ENCODE measurements at regions not wholly inside any gene's neighbourhood (a gene's known extent, or its start where the extent isn't known, plus 50 kb on each side); places are given as distances from the start of the nearest gene placed in this dataset.

DNA sequence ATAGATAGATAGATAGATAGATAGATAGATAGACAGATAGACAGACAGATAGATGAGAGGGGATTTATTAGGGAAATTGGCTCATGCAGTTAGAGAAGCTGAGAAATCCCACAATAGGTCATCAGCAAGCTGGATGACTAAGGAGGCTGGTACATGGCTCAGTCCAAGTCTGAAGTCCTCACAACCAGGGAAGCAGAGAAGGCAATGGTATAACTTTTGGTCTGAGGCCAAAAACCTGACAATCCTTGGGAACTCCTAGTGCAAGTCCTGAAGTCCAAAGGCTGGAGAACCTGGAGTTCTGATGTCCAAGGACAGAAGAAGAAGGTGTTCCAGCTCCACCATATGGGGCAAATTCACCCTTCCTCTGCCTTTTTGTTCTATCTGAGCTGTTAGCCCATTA, 517.6 kb upstream of the ATP2B1 start:
- TF ChIP-seq, protein P1, sequence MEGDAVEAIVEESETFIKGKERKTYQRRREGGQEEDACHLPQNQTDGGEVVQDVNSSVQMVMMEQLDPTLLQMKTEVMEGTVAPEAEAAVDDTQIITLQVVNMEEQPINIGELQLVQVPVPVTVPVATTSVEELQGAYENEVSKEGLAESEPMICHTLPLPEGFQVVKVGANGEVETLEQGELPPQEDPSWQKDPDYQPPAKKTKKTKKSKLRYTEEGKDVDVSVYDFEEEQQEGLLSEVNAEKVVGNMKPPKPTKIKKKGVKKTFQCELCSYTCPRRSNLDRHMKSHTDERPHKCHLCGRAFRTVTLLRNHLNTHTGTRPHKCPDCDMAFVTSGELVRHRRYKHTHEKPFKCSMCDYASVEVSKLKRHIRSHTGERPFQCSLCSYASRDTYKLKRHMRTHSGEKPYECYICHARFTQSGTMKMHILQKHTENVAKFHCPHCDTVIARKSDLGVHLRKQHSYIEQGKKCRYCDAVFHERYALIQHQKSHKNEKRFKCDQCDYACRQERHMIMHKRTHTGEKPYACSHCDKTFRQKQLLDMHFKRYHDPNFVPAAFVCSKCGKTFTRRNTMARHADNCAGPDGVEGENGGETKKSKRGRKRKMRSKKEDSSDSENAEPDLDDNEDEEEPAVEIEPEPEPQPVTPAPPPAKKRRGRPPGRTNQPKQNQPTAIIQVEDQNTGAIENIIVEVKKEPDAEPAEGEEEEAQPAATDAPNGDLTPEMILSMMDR (IDR thresholded peaks at IDR 0.05; ENCODE audit: insufficient read depth, low read length, poor library complexity, severe bottlenecking) = no peak
- no peak for TF ChIP-seq EZH2phosphoT487 (conservative IDR thresholded peaks at IDR 0.05; ENCODE audit: low read length)
